ENCODE measurements at regions not wholly inside any gene's neighbourhood (a gene's known extent, or its start where the extent isn't known, plus 50 kb on each side); places are given as distances from the start of the nearest gene placed in this dataset.
"Not testable (repeated sequence)": the region's sequence is repeated elsewhere in the genome, so short reads cannot be mapped to it uniquely, and the experiment has no call there.

DNA sequence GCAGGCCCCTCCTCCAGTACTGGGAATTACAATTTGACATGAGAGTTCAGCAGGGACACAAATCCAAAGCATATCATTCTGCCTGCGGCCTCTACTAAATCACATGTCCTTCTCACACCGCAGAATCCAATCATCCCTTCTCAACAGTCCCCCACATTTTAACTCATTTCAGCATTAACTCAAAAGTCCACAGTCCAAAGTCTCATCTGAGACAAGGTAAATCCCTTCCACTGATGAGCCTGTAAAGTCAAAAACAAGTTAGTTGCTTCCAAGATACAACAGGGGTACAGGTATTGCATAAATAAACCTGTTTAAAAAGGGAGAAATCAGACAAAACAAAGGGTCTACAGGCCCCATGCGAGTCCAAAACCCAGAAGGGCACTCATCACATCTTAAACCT, 64.0 kb downstream of the EBNA1BP2 start:
- no peaks in the 10 kb centered on the region for H3K4me1 ChIP-seq
- H3K36me3 ChIP-seq: 0 out of 22 replicates have a peak, but pooled peaks cover 0 to 5% (median 0%) of the 10 kb centered on the region in 11 experiments
- H4K20me1 ChIP-seq: no peaks in the 10 kb centered on the region
- peaks cover 57 to 74% (median 69%) of the 10 kb centered on the region in 11 experiments for H3K9me3 ChIP-seq (replicated peaks in 1 of 11)
- H3K4me3 ChIP-seq: no peak overlapping the region
- TF ChIP-seq Cebpa-rat (IDR thresholded peaks at IDR 0.05): no peak
- no peak overlapping the region for H3K9ac ChIP-seq
- H3K27ac ChIP-seq: no peak overlapping the region
- no peaks in the 10 kb centered on the region for H3K27me3 ChIP-seq
- no peak overlapping the region for H3K4me2 ChIP-seq

DNA sequence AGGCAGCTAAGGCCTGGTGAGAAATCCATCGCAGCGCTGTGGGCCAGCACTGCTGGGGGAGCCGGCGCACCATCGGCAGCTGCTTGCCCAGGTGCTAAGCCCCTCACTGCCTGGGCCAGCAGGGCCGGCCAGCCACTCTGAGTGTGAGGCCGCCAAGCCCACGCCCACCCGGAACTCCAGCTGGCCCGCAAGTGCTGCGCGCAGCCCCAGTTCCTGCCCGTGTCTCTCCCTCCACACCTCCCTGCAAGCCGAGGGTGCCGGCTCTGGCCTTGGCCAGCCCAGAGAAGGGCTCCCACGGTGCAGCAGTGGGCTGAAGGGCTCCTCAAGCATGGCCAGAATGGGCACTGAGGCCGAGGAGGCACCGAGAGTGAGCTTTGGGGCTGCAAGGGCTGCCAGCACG, 64.4 kb downstream of the EBNA1BP2 start:
- Histone ChIP-seq H3K4me2 (no peak overlapping the region), H3K4me3 (no peak overlapping the region), H4K20me1 (no peaks in the 10 kb centered on the region), H3K27ac (no peak overlapping the region), H3K4me1 (no peaks in the 10 kb centered on the region), H3K9ac (no peak overlapping the region), H3K9me3 (replicated peaks in 1 of 11) (peaks cover 60 to 79% (median 72%) of the 10 kb centered on the region in 11 experiments), H3K27me3 (no peaks in the 10 kb centered on the region), H3K36me3 (0 out of 22 replicates have a peak, but pooled peaks cover 0 to 5% (median 0%) of the 10 kb centered on the region in 11 experiments)
- no peak for TF ChIP-seq Cebpa-rat (IDR thresholded peaks at IDR 0.05)

DNA sequence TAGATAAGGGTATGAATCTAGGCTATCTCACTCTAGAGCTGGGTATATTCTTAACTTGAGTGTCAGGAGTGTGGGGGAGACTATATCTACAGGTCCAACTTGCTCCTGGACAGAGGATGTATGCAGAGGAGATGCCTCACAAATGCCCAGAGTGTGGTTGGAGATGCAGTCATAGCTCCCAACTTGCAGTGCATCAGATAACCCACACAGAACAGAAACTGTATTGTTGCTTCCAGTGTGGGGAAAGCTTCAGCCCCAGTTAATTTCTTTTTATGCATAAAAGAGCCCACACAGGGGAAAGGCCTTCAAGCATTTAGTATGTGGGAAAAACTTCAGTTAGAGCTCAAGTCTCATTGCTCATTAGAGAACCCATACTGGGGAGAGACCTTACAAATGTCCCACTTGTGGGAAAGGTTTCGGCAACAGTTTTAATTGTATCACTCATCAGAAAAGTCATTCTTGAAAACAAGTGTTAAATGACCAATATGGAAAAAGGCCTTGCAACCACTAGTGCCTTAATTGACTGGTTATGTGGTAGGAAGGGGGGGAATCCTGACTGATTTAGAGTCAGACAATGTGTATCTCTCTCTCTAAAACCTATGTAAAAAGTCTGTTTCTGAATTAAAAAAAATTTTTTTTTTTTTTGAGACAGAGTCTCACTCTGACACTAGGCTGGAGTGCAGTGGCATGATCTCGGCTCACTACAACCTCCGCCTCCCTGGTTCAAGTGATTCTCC, 67.9 kb downstream of the EBNA1BP2 start:
- TF ChIP-seq Cebpa-rat (IDR thresholded peaks at IDR 0.05): no peak
- no peak overlapping the region for H3K27ac ChIP-seq
- H3K4me2 ChIP-seq: no peak overlapping the region
- H3K36me3 ChIP-seq: peaks cover 0 to 9% (median 0%) of the 10 kb centered on the region in 11 experiments; a peak in 1 of 22 replicates
- H4K20me1 ChIP-seq: no peaks in the 10 kb centered on the region
- H3K4me3 ChIP-seq: no peak overlapping the region
- H3K27me3 ChIP-seq: no peaks in the 10 kb centered on the region
- no peak overlapping the region for H3K9ac ChIP-seq
- H3K4me1 ChIP-seq: no peaks in the 10 kb centered on the region
- peaks cover 68 to 80% (median 78%) of the 10 kb centered on the region in 11 experiments for H3K9me3 ChIP-seq (replicated peaks in 1 of 11)

DNA sequence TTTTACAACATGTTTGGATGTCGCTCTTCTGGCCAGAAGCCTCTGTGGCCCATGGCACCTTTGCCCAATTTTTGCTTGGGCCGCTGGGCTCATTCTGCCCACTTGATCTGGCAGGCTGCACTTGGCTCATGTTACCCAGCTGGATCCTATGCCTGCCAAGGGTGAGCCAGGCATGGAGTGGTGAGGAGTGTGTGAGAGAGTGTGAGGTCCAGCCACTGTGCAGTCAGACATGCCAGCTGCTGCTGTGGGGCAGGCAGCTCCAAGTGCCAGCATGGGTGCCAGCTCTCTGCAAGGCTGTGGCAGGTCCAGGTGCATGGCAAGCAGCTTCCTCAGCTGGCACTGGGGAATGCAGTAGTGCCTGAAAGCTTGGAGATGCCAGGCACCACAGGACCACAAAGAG, 71.0 kb downstream of the EBNA1BP2 start:
- no peak for TF ChIP-seq Cebpa-rat (IDR thresholded peaks at IDR 0.05)
- no peak overlapping the region for H3K4me3 ChIP-seq

DNA sequence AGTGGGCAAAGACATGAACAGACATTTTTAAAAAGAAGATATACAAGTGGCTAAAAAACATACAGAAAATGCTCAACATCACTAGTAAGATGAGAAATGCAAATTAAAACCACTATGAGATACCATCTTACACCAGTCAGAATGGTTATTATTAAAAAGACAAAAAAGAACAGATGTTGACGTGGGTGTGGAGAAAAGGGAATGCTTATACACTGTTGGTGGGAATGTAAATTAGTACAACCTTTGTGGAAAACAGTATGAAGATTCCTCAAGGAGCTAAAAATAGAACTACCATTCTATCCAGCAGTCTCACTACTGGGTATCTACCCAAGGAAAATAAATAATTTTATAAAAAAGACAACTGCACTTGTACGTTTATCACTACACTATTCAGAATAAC, 73.9 kb downstream of the EBNA1BP2 start:
- H3K9ac ChIP-seq: no peak overlapping the region
- H3K27me3 ChIP-seq: no peaks in the 10 kb centered on the region
- H3K4me1 ChIP-seq: no peaks in the 10 kb centered on the region
- H3K27ac ChIP-seq: no peak overlapping the region
- H3K4me3 ChIP-seq: no peak overlapping the region
- no peak overlapping the region for H3K4me2 ChIP-seq
- H4K20me1 ChIP-seq: no peaks in the 10 kb centered on the region
- peaks cover 20 to 28% (median 25%) of the 10 kb centered on the region in 11 experiments for H3K9me3 ChIP-seq (replicated peaks in 1 of 11)
- H3K36me3 ChIP-seq: peaks cover 0 to 9% (median 0%) of the 10 kb centered on the region in 11 experiments; a peak in 1 of 22 replicates
- TF ChIP-seq Cebpa-rat (IDR thresholded peaks at IDR 0.05): no peak

More for the DNA sequence above, 71.0 kb downstream of the EBNA1BP2 start:
- Histone ChIP-seq H3K4me1 (no peaks in the 10 kb centered on the region), H3K27ac (no peak overlapping the region), H3K4me2 (no peak overlapping the region), H3K9ac (no peak overlapping the region), H3K27me3 (no peaks in the 10 kb centered on the region), H3K9me3 (replicated peaks in 1 of 11) (peaks cover 43 to 53% (median 49%) of the 10 kb centered on the region in 11 experiments), H3K36me3 (peaks cover 0 to 9% (median 0%) of the 10 kb centered on the region in 11 experiments; a peak in 1 of 22 replicates), H4K20me1 (no peaks in the 10 kb centered on the region)

DNA sequence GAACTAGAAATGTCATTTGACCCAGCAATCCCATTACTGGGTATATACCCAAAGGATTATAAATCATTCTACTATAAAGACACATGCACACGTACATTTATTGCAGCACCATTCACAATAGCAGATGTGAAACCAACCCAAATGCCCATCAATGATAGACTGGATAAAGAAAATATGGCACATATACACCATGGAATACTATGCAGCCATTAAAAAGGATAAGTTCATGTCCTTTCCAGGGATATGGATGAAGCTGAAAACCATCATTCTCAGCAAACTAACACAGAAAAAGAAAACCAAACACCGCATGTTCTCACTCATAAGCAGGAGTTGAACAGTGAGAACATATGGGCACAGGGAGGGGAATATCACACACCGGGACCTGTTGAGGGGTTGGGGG, 75.6 kb downstream of the EBNA1BP2 start:
- H3K36me3 ChIP-seq: not testable (repeated sequence)
- H3K9me3 ChIP-seq (replicated peaks in 1 of 11): peaks cover 7 to 11% (median 8%) of the 10 kb centered on the region in 11 experiments

DNA sequence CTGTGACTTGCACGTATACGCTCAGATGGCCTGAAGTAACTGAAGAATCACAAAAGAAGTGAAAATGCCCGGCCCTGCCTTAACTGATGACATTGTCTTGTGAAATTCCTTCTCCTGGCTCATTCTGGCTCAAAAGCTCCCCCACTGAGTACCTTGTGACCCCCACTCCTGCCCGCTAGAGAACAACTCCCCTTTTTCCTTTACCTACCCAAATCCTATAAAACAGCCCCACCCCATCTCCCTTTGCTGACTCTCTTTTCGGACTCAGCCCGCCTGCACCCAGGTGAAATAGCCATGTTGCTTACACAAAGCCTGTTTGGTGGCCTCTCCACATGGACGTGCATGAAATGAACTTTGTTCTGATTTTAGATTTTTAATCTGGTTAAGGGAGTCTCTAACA, 81.3 kb downstream of the EBNA1BP2 start:
- not testable (repeated sequence) for H3K9ac ChIP-seq; H3K4me2 ChIP-seq; H3K36me3 ChIP-seq; H3K9me3 ChIP-seq (replicated peaks in 1 of 11); H3K4me3 ChIP-seq; H3K27me3 ChIP-seq; H4K20me1 ChIP-seq; H3K4me1 ChIP-seq; H3K27ac ChIP-seq

More for the DNA sequence above, 75.6 kb downstream of the EBNA1BP2 start:
- H3K4me3 ChIP-seq, H3K4me2 ChIP-seq, H3K27me3 ChIP-seq, H3K4me1 ChIP-seq, H3K9ac ChIP-seq, H4K20me1 ChIP-seq, H3K27ac ChIP-seq: not testable (repeated sequence)

DNA sequence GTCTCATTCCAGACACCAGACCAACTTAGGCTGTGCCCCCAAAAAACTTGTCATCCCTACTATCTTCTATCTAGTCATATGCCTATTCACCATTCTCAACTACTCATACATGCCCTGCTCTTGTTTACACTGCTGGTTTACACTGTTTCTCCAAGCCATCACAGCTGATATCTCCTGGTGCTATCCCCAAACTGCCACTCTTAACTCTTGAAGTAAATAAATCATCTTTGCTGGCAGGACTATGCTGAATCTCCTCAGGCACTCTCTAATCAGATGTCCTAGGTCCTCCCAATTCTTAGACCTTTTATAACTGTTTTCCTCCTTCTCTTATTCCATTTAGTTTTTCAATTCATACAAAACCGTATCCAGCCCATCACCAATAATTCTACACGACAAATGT, 81.9 kb downstream of the EBNA1BP2 start:
- H4K20me1 ChIP-seq; H3K9ac ChIP-seq; H3K27ac ChIP-seq; H3K27me3 ChIP-seq; H3K9me3 ChIP-seq (replicated peaks in 1 of 11); H3K4me3 ChIP-seq; H3K4me2 ChIP-seq; H3K36me3 ChIP-seq; H3K4me1 ChIP-seq: not testable (repeated sequence)

DNA sequence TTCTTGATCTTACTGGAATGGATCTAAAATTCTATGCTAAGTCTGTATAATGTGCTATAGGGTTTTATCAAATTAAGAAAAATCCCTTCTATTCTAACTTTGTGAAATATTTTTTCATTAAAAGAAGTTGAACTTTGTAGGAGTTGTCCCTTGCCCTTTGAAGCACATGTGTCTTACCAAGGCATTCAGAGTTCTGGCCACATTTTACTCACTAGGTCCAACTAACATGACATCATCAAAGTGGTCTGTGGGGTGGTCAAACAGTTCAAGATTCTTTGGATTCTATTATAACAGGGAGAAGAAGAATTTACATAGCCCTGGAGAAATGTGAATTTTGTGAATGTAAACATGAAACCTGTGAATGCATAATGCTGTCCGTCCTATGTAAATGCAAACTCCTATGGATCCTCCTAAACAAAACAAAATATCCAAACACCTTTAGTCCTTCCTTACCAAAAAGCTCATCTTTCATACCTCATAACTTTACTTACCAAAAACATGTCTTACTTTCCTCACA, 88.7 kb downstream of the EBNA1BP2 start:
- Histone ChIP-seq H3K9me3 (replicated peaks in 1 of 11) (no peaks in the 10 kb centered on the region), H3K4me2 (no peak overlapping the region), H3K36me3 (no peaks in the 10 kb centered on the region), H3K4me3 (no peak overlapping the region), H3K9ac (no peak overlapping the region), H3K27me3 (no peaks in the 10 kb centered on the region), H4K20me1 (no peaks in the 10 kb centered on the region), H3K27ac (no peak overlapping the region), H3K4me1 (no peaks in the 10 kb centered on the region)
- no peak for TF ChIP-seq Cebpa-rat (IDR thresholded peaks at IDR 0.05)

DNA sequence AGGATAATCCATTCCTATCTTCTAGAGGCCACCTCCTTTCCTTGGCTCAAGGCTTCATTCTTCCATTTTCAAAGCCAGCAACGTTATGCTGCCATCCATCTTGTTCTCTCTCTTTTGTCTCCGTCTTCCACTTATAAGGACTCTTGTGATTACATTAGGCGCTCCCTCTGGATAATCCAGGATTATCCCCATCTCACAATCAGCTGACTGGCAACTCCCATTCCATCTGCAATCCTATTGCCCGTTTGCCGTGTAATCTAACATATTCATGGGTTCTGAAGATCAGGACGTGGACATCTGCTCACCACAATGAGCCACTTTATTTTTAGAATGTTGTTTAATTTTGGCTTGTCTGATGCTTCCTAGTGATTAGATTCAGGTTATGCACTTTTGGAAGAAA, 89.3 kb downstream of the EBNA1BP2 start:
- H3K4me3 ChIP-seq: no peak overlapping the region
- H3K4me1 ChIP-seq: no peaks in the 10 kb centered on the region
- no peak overlapping the region for H3K4me2 ChIP-seq
- no peaks in the 10 kb centered on the region for H3K9me3 ChIP-seq (replicated peaks in 1 of 11)
- H3K36me3 ChIP-seq: no peaks in the 10 kb centered on the region
- no peak overlapping the region for H3K9ac ChIP-seq
- no peaks in the 10 kb centered on the region for H3K27me3 ChIP-seq
- no peak for TF ChIP-seq Cebpa-rat (IDR thresholded peaks at IDR 0.05)
- no peak overlapping the region for H3K27ac ChIP-seq
- H4K20me1 ChIP-seq: no peaks in the 10 kb centered on the region
